K562 (cell line): ENCODE measurements at regions not wholly inside any gene's neighbourhood (a gene's known extent, or its start where the extent isn't known, plus 50 kb on each side); places are given as distances from the start of the nearest gene placed in this dataset.

Experiments used
- ATAC-seq: fragments of 200-7000 bp; cut with Tn5 transposase; 3 replicates; pipeline ENCODE4 v1.9.1; 2020; ENCODE audit warnings: moderate library complexity
- BruUV-seq: library from RNA; stranded (reverse); fragments of 400-500 nt; replicated peaks from 2 replicates; lab custom pipeline; 2021; lab: Mats Ljungman, UMichigan
- CTCF ChIA-PET: fragments of 300-600 bp; formaldehyde crosslinking; extraction: SDS; loops from one replicate; lab custom pipeline; 2021; ENCODE audit warnings: low intra/inter-chr PET ratio; lab: Yijun Ruan, JAX
- POLR2A ChIA-PET: fragments of 300-600, 350-650 bp; sonication (Branson Sonifier 250); formaldehyde crosslinking; extraction: SDS; loops from one replicate; lab custom pipeline; 2021; ENCODE audit warnings: antibody characterized with exemption, inconsistent platforms; lab: Yijun Ruan, JAX
- DNase-seq, 4 experiments: peaks; one replicate each; pipeline versions ENCODE4 v3.0.0 to v3.0.0-alpha.2; 2011 to 2018; ENCODE audit warnings: low spot score in 3 of 4, mixed read lengths in 3 of 4; ENCODE audit errors: extremely low read depth in 1 of 4
- FAIRE-seq: peaks from 2 replicates; lab custom pipeline; 2011; peaks lifted over from hg19 to GRCh38; lab: Jason Lieb, UNC
- H2AFZ ChIP-seq: 2 replicates; pipeline ENCODE4 v1.6.0; 2011; ENCODE audit warnings: low read depth, low read length, control low read depth, inconsistent platforms
- H3K27ac ChIP-seq: fragments of 200-600 bp; 3 replicates; pipeline ENCODE4 v1.8.0; 2011; ENCODE audit warnings: low read depth, mild to moderate bottlenecking, control low read depth, inconsistent platforms, low read length, moderate library complexity, mixed read lengths; ENCODE audit errors: extremely low read depth
- H3K27me3 ChIP-seq, 2 experiments: fragments of 300-600 bp in 1 of 2; 2 replicates in 1 of 2; 3 replicates in 1 of 2; pipeline versions ENCODE4 v1.6.0 to v1.8.0; 2011; ENCODE audit warnings: inconsistent platforms in 2 of 2, low read length in 2 of 2, mild to moderate bottlenecking in 1 of 2, mixed read lengths in 1 of 2, moderate library complexity in 1 of 2; ENCODE audit not compliant: control insufficient read depth in 2 of 2, insufficient read depth in 2 of 2
- H3K36me3 ChIP-seq: fragments of 300-600 bp; 3 replicates; pipeline ENCODE4 v1.8.0; 2011; ENCODE audit warnings: mild to moderate bottlenecking, low read length, inconsistent platforms; ENCODE audit not compliant: control insufficient read depth, insufficient read depth
- H3K4me1 ChIP-seq, 2 experiments: fragments of 200-600 bp in 1 of 2; replicated peaks in 1 of 2; 2 replicates in 1 of 2; 3 replicates in 1 of 2; pipeline versions ENCODE4 v1.5.1 to v1.8.0; 2011; ENCODE audit warnings: inconsistent platforms in 2 of 2, low read length in 2 of 2, mild to moderate bottlenecking in 1 of 2, mixed read lengths in 1 of 2, moderate library complexity in 1 of 2; ENCODE audit not compliant: control insufficient read depth in 2 of 2, insufficient read depth in 2 of 2
- H3K4me2 ChIP-seq: 2 replicates; pipeline ENCODE4 v1.6.1; 2011; ENCODE audit warnings: low read length, control low read depth, inconsistent platforms, mixed read lengths; ENCODE audit not compliant: insufficient read depth
- H3K4me3 ChIP-seq: fragments of 200-600 bp; sonication (generic), shearing (Covaris generic); 2 replicates; pipeline ENCODE4 v1.5.1; 2016; ENCODE audit warnings: control low read depth, inconsistent platforms
- H3K79me2 ChIP-seq: fragments of 200-600 bp; 3 replicates; pipeline ENCODE4 v1.8.0; 2011; ENCODE audit warnings: low read length, inconsistent platforms; ENCODE audit not compliant: control insufficient read depth, insufficient read depth
- H3K9ac ChIP-seq, 2 experiments: 2 replicates each; pipeline versions ENCODE4 v1.6.0 to v1.6.1; 2011; ENCODE audit warnings: low read depth in 2 of 2, low read length in 2 of 2, control low read depth in 1 of 2, inconsistent platforms in 1 of 2, mild to moderate bottlenecking in 1 of 2, mixed read lengths in 1 of 2; ENCODE audit not compliant: insufficient read depth in 1 of 2
- H3K9me1 ChIP-seq: one replicate; pipeline ENCODE4 v1.6.0; 2011; ENCODE audit warnings: inconsistent platforms, mild to moderate bottlenecking, low read length, moderate library complexity; ENCODE audit not compliant: control insufficient read depth, insufficient read depth
- H3K9me3 ChIP-seq: replicated peaks from 2 replicates; pipeline ENCODE4 v1.5.1; 2011; ENCODE audit warnings: low read depth, low read length, inconsistent platforms; ENCODE audit not compliant: control insufficient read depth, insufficient read depth
- H4K20me1 ChIP-seq: replicated peaks from 2 replicates; pipeline ENCODE4 v1.6.1; 2011; ENCODE audit warnings: low read length, inconsistent platforms, mixed read lengths; ENCODE audit not compliant: control insufficient read depth, insufficient read depth
- CBX1 ChIP-seq: sonication (generic); IDR thresholded peaks from 2 replicates; pipeline ENCODE4 v1.6.1; 2016; ENCODE audit warnings: antibody characterized with exemption, low read depth, mild to moderate bottlenecking
- CC2D1A ChIP-seq: fragments of 450-650 bp; IDR thresholded peaks from 2 replicates; pipeline ENCODE4 v1.6.1; 2017; ENCODE audit warnings: mild to moderate bottlenecking
- ERF ChIP-seq: fragments of 450-650 bp; formaldehyde crosslinking; IDR thresholded peaks from 2 replicates; pipeline ENCODE4 v1.4.0; 2020; ENCODE audit warnings: mild to moderate bottlenecking, mixed read lengths
- MYBL2 ChIP-seq, 2 experiments: fragments of 450-650 bp in 1 of 2; sonication (generic) in 1 of 2; formaldehyde crosslinking in 1 of 2; IDR thresholded peaks; 2 replicates each; pipeline versions ENCODE4 v1.6.1 to v1.8.1; 2017 to 2022; ENCODE audit warnings: borderline replicate concordance in 1 of 2, inconsistent platforms in 1 of 2, low read depth in 1 of 2, mild to moderate bottlenecking in 1 of 2, missing genetic modification reagents in 1 of 2, moderate library complexity in 1 of 2
- RAD51 ChIP-seq: fragments of 450-650 bp; IDR thresholded peaks from 2 replicates; pipeline ENCODE4 v1.7.1; 2016; ENCODE audit warnings: low read depth, mild to moderate bottlenecking, borderline replicate concordance
- SMARCA4 ChIP-seq: fragments of 450-650 bp; IDR thresholded peaks from 2 replicates; pipeline ENCODE4 v1.6.1; 2016
- SNRNP70 ChIP-seq: fragments of 200-400 bp; formaldehyde crosslinking; optimal IDR thresholded peaks from 2 replicates; pipeline ENCODE3; 2017; ENCODE audit warnings: low read depth, low read length
- XRCC3 ChIP-seq: fragments of 450-650 bp; IDR thresholded peaks from 2 replicates; pipeline ENCODE4 v1.6.1; 2017; ENCODE audit warnings: mild to moderate bottlenecking, moderate library complexity
- ZNF583 ChIP-seq: fragments of 250-450 bp; sonication (Bioruptor Pico); IDR thresholded peaks from 2 replicates; pipeline ENCODE4 v1.4.0; 2020
- in situ Hi-C: fragments of 300-500 bp; cut with MboI; formaldehyde crosslinking; loops from 4 replicates; pipeline ENCODE4 v1.15.0; 2018; ENCODE audit warnings: inconsistent platforms, mixed read lengths
- intact Hi-C: fragments of 100-400 bp; cut with micrococcal nuclease; formaldehyde crosslinking; loops from 2 replicates; pipeline ENCODE4 v1.14.2; 2022
- TF ChIP-seq, protein P1 (sequence below): sonication (generic); formaldehyde crosslinking; IDR thresholded peaks from 2 replicates; pipeline ENCODE4 v1.8.1; 2022; ENCODE audit warnings: missing genetic modification reagents
- TF ChIP-seq, protein P2 (sequence below): fragments of 450-650 bp; IDR thresholded peaks from 2 replicates; pipeline ENCODE4 v1.6.1; 2016
- TF ChIP-seq, protein P3 (sequence below): sonication (generic); formaldehyde crosslinking; IDR thresholded peaks from 2 replicates; pipeline ENCODE4 v1.8.0; 2022; ENCODE audit warnings: mild to moderate bottlenecking, missing genetic modification reagents
- TF ChIP-seq, protein P4 (sequence below), 3 experiments: IDR thresholded peaks in 2 of 3; conservative IDR thresholded peaks in 1 of 3; 2 replicates each; pipeline ENCODE4 v1.5.1; 2011 to 2012; ENCODE audit warnings: low read length in 3 of 3, mild to moderate bottlenecking in 3 of 3, control low read depth in 2 of 3, improper control_type of control experiment in 1 of 3, inconsistent platforms in 1 of 3, low read depth in 1 of 3, mixed read lengths in 1 of 3, moderate library complexity in 1 of 3; ENCODE audit not compliant: insufficient read depth in 2 of 3
- TF ChIP-seq, protein P5 (sequence below), 2 experiments: fragments of 200-800 bp in 1 of 2; sonication (Bioruptor generic) in 1 of 2; sonication (generic) in 1 of 2; formaldehyde crosslinking in 1 of 2; IDR thresholded peaks in 1 of 2; conservative IDR thresholded peaks in 1 of 2; 2 replicates each; pipeline versions ENCODE4 v1.5.0 to v1.6.1; 2016 to 2020; ENCODE audit warnings: missing compliant biosample characterization in 1 of 2, missing genetic modification characterization in 1 of 2, missing genetic modification reagents in 1 of 2

DNA sequence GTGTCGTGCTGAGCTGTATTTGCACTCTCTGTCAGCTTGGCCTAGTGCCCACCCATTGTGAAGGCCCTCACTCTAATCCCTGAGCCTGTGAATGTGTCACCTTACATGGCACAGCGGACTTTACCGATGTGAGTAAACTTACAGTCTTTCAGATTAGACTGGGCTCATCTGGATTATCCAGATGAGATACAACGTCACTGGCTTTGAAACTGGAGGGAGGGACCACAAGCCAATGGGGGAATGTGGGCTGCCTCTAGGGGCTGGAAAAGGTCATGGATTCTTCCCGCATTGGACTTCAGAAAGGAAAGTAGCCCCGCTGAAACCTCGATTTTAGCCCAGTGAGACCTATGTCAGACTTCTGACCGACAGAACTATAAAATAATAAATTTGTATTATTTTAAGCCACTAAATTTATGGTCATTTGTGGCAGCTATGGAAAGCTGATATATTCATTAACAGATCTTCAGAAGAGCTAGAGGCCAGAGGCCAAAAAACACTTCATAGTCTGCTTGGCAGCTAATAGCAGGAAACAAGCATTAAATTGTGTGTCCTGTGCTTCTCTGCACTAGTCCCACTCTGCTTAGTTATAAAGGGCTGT lies 139.0 kb upstream of the GAS1 start (continued):
- TF ChIP-seq, protein P1, sequence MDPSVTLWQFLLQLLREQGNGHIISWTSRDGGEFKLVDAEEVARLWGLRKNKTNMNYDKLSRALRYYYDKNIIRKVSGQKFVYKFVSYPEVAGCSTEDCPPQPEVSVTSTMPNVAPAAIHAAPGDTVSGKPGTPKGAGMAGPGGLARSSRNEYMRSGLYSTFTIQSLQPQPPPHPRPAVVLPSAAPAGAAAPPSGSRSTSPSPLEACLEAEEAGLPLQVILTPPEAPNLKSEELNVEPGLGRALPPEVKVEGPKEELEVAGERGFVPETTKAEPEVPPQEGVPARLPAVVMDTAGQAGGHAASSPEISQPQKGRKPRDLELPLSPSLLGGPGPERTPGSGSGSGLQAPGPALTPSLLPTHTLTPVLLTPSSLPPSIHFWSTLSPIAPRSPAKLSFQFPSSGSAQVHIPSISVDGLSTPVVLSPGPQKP, result no peak
- TF ChIP-seq SNRNP70 (no peak), ERF (CRISPR knock-in tag) (no peak), SMARCA4 (no peak), ZNF583 (no peak), XRCC3 (no peak)
- TF ChIP-seq, protein P2, sequence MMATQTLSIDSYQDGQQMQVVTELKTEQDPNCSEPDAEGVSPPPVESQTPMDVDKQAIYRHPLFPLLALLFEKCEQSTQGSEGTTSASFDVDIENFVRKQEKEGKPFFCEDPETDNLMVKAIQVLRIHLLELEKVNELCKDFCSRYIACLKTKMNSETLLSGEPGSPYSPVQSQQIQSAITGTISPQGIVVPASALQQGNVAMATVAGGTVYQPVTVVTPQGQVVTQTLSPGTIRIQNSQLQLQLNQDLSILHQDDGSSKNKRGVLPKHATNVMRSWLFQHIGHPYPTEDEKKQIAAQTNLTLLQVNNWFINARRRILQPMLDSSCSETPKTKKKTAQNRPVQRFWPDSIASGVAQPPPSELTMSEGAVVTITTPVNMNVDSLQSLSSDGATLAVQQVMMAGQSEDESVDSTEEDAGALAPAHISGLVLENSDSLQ, result no peak

DNA sequence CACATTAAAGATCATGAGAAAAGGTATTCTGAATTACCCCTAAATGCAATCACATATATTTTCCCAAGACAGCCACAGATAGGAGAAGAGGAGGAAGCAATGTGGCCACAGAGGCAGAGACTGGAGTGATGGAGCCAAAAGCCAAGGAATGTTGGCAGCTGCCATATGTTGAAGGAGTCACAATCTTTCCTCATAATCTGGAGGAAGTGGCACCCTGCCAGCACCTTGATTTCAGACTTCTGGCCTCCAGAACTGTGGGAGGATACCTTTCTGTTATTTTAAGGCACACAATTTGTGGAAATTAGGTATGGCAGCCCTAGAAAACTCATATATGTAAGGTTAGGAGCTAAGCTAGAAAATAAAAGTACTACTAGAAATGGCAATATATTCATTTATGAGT lies 139.9 kb upstream of the GAS1 start:
- in situ Hi-C loops, result no loop called here
- Histone ChIP-seq H3K79me2 (no peaks in the 10 kb centered on the region), H3K36me3 (no peaks in the 10 kb centered on the region), H3K27me3 (peaks cover 3 to 21% of the 10 kb centered on the region in 2 experiments; a peak in 3 of 5 replicates), H3K4me3 (no peak overlapping the region), H3K9me3 (no peaks in the 10 kb centered on the region), H3K9ac (no peak overlapping the region), H4K20me1 (no peaks in the 10 kb centered on the region), H3K4me2 (no peak overlapping the region), H3K4me1 (no peaks in the 10 kb centered on the region; a peak in 1 of 5 replicates), H3K27ac (no peak overlapping the region), H2AFZ (no peak overlapping the region), H3K9me1 (no peaks in the 10 kb centered on the region)
- no peak for DNase-seq
- FAIRE-seq, result no peak
- ATAC-seq, result no peak
- ChIA-PET CTCF (no interaction called here), POLR2A (no interaction called here)
- TF ChIP-seq RAD51 (no peak), ERF (CRISPR knock-in tag) (no peak), CBX1 (no peak), CC2D1A (no peak), MYBL2 (IDR thresholded peaks at IDR 0.05; ENCODE audit: low read depth) (no peak), MYBL2 (CRISPR knock-in tag; IDR thresholded peaks at IDR 0.05; ENCODE audit: borderline replicate concordance) (no peak)
- TF ChIP-seq, protein P3, sequence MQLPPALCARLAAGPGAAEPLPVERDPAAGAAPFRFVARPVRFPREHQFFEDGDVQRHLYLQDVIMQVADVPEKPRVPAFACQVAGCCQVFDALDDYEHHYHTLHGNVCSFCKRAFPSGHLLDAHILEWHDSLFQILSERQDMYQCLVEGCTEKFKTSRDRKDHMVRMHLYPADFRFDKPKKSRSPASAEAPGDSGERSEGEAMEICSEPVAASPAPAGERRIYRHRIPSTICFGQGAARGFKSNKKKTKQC, result no peak
- TF ChIP-seq, protein P4, sequence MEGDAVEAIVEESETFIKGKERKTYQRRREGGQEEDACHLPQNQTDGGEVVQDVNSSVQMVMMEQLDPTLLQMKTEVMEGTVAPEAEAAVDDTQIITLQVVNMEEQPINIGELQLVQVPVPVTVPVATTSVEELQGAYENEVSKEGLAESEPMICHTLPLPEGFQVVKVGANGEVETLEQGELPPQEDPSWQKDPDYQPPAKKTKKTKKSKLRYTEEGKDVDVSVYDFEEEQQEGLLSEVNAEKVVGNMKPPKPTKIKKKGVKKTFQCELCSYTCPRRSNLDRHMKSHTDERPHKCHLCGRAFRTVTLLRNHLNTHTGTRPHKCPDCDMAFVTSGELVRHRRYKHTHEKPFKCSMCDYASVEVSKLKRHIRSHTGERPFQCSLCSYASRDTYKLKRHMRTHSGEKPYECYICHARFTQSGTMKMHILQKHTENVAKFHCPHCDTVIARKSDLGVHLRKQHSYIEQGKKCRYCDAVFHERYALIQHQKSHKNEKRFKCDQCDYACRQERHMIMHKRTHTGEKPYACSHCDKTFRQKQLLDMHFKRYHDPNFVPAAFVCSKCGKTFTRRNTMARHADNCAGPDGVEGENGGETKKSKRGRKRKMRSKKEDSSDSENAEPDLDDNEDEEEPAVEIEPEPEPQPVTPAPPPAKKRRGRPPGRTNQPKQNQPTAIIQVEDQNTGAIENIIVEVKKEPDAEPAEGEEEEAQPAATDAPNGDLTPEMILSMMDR (IDR thresholded peaks at IDR 0.05 in 2 of 3, conservative IDR thresholded peaks at IDR 0.05 in 1 of 3; ENCODE audit: insufficient read depth in 2 of 3, low read depth in 1 of 3, low read length in 3 of 3), result no peak
- TF ChIP-seq, protein P5, sequence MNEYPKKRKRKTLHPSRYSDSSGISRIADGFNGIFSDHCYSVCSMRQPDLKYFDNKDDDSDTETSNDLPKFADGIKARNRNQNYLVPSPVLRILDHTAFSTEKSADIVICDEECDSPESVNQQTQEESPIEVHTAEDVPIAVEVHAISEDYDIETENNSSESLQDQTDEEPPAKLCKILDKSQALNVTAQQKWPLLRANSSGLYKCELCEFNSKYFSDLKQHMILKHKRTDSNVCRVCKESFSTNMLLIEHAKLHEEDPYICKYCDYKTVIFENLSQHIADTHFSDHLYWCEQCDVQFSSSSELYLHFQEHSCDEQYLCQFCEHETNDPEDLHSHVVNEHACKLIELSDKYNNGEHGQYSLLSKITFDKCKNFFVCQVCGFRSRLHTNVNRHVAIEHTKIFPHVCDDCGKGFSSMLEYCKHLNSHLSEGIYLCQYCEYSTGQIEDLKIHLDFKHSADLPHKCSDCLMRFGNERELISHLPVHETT (CRISPR knock-in tag; conservative IDR thresholded peaks at IDR 0.05 in 1 of 2, IDR thresholded peaks at IDR 0.05 in 1 of 2), result no peak
- BruUV-seq, result no TSS peak
- intact Hi-C loops, result no loop called here
